Stimulated activated CD8-positive, alpha-beta memory T cell treated with anti-CD3 and anti-CD28 coated beads, Interleukin-15, amount 100 ng/mL, for 4 hours (primary cell): ENCODE measurements at regions not wholly inside any gene's neighbourhood (a gene's known extent, or its start where the extent isn't known, plus 50 kb on each side); places are given as distances from the start of the nearest gene placed in this dataset.

ENCODE experiments used
- DNase-seq, 2 donors: peaks; one replicate each; pipeline ENCODE4 v3.0.0-alpha.2; 2020; ENCODE audit warnings: low read depth in 2 of 2

DNA sequence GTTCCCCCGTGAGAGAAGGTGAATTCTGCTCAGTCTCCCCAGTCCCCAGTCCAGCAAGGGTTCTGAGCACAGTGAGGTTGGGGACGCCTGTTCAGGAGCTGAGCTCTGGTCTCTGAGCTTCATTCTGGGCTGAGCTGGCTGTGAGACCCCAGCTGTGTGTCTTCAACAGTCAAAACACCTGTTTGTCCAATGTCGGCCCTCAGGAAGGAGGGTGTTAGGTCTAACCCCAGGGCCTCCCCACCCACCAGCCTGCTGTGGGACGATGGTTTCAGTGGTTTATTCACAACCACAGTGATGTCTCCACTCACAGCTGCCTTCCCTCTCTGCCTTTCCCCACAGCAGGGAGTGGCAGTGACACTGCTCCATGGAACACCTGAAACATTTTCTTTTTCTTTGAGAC lies 1282.9 kb downstream of the TBC1D22A start:
- no peak for DNase-seq

DNA sequence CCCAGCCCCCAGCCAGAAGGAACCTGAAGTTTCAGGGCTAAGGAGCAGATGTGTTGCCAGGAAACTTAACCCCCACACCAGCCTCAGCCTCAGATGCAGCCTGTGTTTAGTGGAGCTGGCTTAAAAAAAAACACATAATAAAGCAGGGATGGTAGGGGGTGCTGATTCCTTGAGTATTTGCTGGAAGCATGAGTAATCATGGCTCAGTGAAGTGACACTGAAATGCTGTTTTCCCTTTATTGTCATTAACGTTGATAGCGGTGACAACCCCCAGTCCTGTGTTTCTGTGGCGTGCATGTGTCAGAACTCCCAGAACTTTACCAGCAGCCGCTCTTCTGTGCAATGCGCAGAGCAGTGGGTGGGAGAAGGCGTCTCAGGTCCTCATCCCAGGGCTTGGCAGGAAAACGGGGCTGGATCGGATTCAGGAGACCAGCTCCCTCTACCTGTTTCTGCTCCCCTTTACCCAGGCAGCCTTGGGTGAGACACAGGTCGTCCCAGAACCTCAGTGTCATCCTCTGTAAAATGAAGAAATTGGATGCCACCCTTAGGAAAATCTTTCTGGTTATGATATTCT lies 1282.1 kb downstream of the TBC1D22A start:
- DNase-seq, result no peak

GRCh38 chr22:48043581-48043980 lies 1281.1 kb downstream of the TBC1D22A start:
- DNase-seq, result no peak

DNA sequence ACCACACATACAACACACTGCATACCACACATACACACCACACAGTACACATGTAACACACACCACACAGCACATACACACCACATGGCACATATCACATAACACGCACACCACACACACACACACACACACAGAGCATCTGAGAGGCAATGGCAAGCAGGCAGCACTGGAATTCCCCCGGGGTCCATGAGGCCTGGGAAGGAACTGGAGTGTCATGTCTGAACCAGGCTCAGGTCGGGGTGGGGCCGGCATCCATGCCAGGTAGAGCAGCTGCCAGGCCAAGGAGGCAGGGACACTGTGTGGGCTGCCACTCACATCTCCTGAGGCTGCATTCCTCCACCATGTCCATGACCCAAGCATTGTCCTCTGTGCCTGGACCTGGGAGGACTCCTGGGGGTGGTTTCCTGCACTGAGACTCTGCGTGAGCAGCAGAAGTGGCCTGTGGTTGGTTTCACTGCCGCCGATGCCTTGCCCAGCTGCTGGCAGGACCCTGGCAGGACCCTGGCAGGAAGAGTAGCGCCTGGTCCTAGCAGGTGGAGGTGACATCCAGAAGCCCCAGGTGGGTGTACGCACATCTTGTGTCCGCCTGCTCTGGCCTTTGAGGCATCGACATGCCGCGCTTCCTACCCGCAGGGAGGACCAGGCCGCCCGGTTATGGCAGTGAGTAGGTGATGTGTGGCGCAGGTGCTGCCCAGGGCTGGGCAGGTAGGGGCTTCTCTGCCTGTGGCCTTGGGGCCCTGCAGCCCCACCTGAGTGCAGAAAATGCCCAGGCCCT lies 1280.4 kb downstream of the TBC1D22A start:
- no peak for DNase-seq

GRCh38 chr22:48039326-48039725 lies 1276.9 kb downstream of the TBC1D22A start:
- DNase-seq, result no peak

- no peak for DNase-seq
These were observed 1275.2 kb downstream of the TBC1D22A start for GRCh38 chr22:48037618-48038017.

DNA sequence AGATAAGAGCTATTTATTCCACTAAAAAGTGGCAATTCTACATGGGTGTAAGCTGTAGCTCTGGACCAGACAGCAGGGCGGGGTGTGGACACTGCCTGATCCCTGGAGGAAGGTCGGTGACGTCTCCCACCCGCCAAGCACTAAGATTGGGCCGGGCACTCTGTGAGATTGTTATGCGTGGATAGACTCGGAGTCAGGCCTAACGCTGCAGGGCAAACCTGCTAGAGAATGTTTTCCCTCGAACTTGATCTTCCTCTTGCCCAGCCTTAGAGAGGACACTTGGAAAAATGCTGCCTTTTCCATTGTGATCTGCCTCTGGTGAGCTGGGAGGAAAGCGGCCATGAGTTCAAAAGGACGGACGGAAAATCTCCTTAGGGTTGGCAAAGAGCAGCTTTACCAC lies 1273.4 kb downstream of the TBC1D22A start:
- DNase-seq, result no peak

GRCh38 chr22:48031589-48031988 lies 1269.1 kb downstream of the TBC1D22A start:
- DNase-seq, result no peak

- no peak for DNase-seq
These were observed 1262.6 kb downstream of the TBC1D22A start for GRCh38 chr22:48025096-48025495.

DNA sequence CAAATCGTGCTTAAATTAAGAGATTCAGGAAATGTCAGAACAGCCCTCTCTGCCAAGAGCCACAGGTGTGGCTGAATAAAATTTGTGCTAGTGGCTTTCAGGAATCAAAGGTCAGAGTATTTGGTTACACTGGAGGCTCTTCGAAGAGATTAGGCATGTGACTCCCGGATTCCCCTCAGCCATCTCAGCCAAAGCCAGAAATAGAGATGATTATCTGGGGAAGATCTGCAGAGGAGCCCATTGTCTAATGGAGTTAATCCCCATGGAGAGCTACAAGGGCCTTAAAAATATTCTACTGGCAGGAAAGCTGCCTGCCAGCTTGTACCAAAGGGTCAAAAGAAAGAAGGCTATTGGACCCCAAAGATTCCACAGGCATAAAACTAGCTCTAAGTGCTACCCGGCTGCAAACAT lies 1259.5 kb downstream of the TBC1D22A start:
- no peak for DNase-seq

GRCh38 chr22:48018346-48018745 lies 1255.9 kb downstream of the TBC1D22A start:
- no peak for DNase-seq

- no peak for DNase-seq
These were observed 1253.3 kb downstream of the TBC1D22A start for GRCh38 chr22:48015701-48016100.

- no peak for DNase-seq
These were observed 1242.5 kb downstream of the TBC1D22A start for GRCh38 chr22:48004936-48005335.

GRCh38 chr22:48004038-48004437 lies 1241.6 kb downstream of the TBC1D22A start:
- DNase-seq, result no peak

DNA sequence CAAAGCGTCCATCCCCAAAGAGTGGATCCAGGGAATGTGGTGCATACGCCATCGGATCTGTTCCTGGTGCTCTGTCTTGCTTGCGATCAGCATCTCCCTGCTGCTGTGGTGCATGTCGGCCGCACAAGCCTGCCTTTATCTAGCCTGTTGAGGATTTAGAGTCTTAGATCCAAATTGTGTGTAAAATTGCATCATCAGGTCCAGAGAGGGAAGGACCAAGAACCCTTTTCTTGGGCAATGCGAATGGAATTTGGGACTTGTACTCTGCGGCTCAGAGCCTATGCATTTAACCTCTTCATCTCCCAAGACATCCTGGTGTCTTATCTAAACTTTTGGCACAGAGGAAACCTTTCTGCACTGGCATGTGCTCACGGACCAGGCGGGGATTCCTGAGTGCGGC lies 1238.7 kb downstream of the TBC1D22A start:
- no peak for DNase-seq

- no peak for DNase-seq
These were observed 1235.2 kb downstream of the TBC1D22A start for GRCh38 chr22:47997612-47998011.

DNA sequence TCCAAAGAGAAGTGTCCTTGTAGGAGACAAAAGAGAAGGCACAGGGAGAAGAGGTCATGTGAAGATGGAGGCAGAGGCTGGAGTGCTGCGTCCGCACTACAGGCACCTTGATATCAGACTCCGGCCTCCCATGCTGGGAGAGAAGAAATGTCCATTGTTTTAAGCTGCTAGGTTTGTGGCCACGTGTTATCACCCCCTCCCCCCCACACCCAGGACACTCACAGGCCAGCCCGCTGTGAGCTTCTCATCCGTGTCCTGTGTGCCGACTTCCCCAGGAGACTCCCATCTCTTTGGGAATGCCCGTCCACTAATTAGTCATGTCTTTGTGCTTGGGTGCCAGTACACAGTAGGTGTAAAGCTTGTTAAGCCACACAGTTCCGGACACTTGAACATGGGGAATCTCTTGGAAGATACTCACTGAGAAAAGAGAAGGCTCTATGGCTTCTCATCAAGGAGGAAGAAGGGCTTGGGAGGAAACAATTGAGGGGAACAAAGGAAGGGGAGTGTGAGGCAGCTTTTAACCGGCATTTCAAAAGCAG lies 1234.7 kb downstream of the TBC1D22A start:
- no peak for DNase-seq

DNA sequence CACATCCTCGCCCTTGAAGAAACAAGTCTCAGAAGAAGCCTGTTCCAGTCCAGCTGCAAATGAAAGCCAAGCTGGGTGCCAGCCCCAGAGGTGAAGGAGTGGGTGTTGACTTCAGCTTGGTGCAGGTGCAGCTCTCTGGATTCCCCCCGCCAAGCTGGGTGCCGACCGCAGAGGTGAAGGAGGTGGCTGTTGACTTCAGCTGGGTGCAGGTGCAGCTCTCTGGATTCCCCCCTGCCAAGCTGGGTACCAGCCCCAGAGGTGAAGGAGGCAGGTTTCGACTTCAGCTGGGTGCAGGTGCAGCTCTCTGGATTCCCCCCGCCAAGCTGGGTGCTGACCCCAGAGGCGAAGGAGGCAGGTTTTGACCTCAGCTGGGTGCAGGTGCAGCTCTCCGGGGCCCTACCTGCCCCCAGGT lies 1234.0 kb downstream of the TBC1D22A start:
- DNase-seq, result no peak

DNA sequence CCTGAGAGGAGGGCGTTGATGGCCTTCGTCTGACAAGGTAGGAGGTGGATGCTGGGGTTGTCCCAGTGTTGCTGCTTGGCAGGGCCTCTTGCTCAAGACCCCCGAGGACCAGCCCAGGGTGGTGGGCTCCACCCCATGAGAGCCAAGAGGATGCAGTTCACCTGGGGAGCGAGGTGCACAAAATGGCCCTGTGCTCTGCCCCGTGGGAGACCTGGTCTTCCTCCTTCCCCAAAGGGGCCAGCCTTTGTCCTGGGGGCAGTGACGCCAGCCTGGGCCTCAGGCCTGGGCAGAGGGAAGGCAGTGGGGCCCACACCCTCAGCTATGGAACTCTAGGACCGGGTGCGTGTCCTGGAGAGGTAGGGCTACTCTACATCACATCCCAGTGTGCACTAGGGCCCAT lies 1233.3 kb downstream of the TBC1D22A start:
- DNase-seq, result no peak

GRCh38 chr22:47995264-47995627 lies 1232.8 kb downstream of the TBC1D22A start:
- no peak for DNase-seq

DNA sequence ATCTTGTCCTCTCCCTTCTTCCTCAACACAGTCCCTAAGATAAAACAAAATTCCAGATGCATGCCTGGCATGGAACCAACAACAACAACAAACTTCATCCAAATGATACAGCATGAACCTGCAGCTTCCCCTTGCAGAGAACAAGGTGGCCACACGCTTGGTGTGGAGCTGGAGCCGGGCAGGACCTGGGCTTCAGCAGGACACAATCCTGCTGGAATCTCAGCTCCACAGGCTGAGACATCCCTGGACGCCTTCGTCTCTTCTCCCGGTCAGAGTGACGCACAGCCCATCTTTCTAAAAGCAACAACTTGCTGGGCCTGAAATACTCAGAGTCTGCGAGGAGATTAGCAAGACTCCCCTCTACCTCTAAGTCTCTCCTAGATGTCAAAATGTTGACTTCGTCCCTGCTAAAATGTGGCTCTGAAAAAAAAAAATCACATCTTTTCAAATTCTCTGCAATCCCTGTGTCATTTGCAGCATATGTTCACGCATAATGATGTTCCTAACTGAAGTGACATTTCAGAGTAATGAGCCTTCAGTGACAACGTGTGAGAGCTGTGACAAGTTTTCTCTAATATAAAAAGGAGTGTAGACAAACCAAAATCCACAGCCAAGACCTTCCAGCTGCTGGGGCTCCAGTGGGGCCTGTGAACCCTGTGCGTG lies 1232.3 kb downstream of the TBC1D22A start:
- DNase-seq, result no peak

DNA sequence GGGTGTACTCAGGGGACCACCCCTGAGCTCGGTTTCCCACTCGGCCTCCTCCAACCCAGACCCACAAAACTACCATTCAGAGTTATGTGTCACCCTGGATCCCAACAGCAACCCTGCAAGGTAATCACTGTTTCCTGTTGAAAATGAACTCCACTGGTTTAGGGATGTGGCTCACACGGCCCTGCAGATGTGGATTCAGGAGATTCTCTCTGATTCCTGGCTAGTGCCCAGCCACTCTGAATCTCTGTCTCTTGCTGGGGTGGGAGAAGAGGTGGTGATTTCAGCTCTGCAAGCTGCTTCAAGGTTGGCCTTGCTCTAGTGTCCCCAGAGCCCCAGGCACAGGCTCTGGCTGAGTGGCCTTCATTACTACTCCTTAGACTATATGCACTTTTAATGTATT lies 1231.6 kb downstream of the TBC1D22A start:
- DNase-seq, result no peak

DNA sequence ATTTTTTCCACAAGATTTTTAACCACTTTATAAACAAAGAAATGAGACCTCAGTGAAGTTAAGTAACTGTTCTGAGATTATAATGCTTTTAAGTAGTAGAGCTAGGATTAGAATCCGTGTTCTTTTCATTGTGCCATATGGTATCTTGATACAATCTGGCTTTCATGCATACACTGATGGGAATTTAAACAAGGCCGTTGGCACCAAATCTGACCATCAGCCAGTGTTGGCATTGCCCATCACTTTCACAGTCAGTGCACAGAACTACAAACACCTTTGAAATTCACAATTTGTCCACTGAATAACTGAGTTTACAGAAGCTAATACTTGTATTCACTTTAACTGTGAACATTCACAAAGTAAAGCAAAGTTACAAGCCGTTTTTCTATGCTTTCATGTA lies 1228.0 kb downstream of the TBC1D22A start:
- no peak for DNase-seq
